ENCODE measurements at regions not wholly inside any gene's neighbourhood (a gene's known extent, or its start where the extent isn't known, plus 50 kb on each side); places are given as distances from the start of the nearest gene placed in this dataset.

DNA sequence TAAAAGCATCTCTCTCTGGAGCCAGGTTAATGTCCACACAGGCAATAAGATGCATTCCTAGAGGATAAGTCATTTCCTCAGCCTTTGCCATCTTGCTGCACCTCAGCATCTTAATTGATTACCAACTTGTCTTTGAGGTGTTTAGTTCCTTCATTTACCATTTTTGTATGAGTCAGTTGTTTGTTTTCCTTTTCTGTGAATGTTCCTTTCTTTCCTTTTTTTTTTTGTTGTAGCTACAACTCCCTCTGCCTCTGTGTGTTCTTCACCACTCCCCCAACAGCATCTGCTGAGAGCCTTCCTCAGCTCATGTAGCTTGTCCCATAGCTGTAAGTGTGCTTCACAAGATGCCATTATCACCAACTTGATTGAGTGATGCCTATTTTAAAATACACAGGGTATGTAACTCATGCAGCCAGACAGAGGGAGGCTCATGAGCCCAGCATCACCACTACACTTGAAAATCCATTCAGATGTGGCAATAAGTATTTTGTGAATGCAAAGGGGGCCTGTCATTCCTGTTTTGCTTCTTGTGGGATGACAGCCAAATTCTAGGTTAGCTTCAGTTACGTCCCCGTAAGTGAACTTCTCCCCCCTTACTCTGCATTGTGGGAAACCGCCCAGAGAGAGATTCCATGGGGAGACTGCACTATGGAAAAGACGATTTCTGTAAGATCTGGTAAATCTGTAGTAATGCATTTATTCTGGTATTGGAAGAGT lies 315.9 kb upstream of the ZEB2 start:
- DNase-seq (ENCODE audit: low spot score) = no peak

DNA sequence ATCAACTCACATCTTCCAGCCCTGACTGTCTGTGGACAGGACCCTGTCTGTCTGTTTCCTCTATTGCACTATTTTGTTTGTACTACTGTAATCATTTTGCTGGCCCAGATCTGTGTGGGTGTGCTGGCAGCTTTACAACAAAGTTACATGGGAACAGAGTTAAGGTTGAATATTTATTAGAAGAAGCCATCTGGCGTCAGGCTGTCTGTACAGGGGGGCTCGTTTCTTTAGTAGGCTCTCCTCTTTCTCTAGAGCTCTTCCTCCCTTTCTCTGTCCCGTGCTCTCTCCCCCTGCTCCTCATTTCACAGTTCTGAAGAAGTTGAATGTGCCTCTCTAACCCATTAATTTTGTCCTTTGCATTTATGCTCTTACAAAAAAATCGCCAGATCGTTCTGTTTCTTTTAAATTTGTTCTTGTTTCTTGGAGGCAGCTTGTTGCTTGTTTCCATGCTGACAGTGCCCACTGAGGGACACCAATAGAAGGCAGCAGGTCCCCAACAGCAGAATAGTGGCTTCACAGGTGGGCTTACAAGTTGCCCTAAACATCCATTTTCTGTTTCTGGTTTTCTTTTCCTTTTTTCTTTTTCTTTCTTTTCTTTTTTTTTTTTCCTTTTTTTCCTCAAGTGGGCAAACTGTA lies 315.2 kb upstream of the ZEB2 start:
- DNase-seq (ENCODE audit: low spot score) = no peak

DNA sequence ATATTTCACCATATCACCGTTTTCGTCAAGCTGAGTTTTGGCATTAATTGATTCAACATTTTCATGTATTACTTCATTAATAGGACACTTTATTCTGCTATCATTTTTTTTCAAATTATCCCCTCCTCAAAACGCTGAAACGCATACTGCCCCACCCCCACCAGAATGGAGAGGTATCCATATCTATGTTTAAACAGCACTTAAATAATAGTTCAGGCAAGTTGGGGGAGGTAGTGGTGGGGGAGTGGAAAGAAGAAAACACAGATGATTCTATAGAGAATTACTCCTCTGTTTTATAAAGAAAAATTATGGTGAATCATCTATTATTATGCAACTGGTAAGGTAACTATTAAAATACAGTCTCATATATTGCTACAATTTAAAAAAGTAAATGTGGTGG lies 314.4 kb upstream of the ZEB2 start:
- DNase-seq (ENCODE audit: low spot score) = no peak

GRCh38 chr2:144833075-144833637 lies 313.2 kb upstream of the ZEB2 start:
- DNase-seq (ENCODE audit: low spot score) = no peak

- DNase-seq (ENCODE audit: low spot score) = no peak
These were observed 312.1 kb upstream of the ZEB2 start for GRCh38 chr2:144832048-144832447.

- no peak for DNase-seq (ENCODE audit: low spot score)
These were observed 310.6 kb upstream of the ZEB2 start for GRCh38 chr2:144830543-144830942.

GRCh38 chr2:144827404-144827803 lies 307.5 kb upstream of the ZEB2 start:
- DNase-seq (ENCODE audit: low spot score) = no peak

GRCh38 chr2:144826105-144826504 lies 306.2 kb upstream of the ZEB2 start:
- DNase-seq (ENCODE audit: low spot score) = no peak

DNA sequence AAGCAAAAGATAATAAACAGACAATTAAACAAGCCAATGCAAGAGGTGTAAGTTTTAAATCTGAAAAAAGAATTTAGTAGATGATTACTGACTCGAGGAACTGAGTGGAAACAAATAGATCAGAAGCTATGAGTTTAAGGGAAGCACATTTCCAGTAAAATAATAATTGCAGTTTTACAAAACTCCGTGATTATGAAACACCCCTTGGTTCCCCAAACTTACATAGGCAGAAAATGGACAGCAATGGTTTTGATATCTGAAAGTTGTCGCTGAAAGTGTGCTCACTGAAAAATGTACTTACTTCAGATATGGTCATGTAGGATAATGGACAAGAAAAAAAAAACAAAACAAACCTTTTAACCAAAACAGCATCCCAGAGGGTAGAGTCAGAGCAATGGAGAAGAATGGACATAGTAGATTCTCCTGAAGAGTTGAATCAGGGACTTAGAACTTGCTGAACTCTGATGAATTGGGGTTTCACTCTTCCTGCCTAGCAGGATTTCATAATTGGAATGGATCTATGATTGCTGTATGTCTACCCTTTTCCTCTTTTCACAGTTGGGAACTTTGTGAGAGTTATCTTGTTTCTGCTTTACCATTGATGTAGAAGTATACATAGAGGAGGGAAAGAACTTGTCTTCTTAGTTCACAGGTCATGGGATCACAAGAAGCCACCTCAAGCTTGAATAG lies 305.6 kb upstream of the ZEB2 start:
- DNase-seq (ENCODE audit: low spot score) = no peak

DNA sequence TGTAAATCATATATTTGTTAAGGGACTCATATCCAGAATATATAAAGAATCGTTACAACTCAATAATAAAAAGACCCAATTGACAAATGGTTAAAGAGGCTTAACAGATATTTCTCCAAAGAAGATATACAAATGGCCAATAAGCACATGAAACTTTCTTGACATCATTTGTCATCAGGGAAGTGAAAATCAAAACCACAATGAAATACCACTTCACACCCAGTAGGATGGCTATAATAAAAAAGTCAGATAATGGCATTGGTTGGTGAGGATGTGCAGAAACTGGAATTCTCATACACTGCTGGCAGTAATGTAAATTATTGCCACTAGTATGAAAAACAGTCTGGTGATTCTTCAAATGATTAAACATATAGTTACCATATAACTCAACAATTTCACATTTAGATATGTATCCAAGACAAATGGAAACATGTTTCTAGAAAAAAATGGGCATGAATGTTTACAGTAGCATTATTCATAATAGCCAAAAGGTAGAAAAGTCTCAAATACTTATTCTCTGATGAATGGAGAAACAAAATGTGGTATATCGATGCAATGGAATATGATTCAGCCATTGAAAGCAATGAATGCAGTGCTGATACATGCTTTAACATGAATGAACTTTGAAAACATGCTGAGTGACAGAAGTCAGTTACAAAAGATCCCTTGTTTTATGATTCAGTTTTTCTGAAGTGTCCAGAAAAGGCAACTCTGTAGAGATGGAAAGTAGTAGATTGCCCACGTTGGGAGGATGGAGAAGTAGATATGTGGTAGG lies 304.6 kb upstream of the ZEB2 start:
- no peak for DNase-seq (ENCODE audit: low spot score)

DNA sequence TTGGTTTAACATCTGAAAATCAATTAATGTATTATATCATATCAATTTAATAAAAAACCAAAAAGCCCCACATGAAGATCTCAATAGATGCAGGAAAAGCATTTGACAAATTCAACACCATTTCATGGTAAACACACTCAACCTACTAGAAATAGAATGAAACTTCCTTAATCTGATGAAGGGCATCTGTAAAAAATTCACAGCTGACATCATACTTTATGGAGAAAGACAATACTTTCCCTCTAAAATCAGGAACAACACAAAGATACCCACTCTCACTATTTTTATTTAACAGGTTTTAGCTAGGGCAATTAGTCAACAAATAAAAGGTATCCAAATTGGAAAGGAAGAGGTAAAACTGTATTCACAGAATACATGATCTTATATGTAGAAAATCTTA lies 303.0 kb upstream of the ZEB2 start:
- DNase-seq (ENCODE audit: low spot score) = no peak

GRCh38 chr2:144812288-144812687 lies 292.4 kb upstream of the ZEB2 start:
- no peak for DNase-seq (ENCODE audit: low spot score)

- DNase-seq (ENCODE audit: low spot score) = no peak
These were observed 281.8 kb upstream of the ZEB2 start for GRCh38 chr2:144801766-144802165.

GRCh38 chr2:144801325-144801724 lies 281.4 kb upstream of the ZEB2 start:
- no peak for DNase-seq (ENCODE audit: low spot score)

- DNase-seq (ENCODE audit: low spot score) = no peak
These were observed 279.1 kb upstream of the ZEB2 start for GRCh38 chr2:144798989-144799388.

DNA sequence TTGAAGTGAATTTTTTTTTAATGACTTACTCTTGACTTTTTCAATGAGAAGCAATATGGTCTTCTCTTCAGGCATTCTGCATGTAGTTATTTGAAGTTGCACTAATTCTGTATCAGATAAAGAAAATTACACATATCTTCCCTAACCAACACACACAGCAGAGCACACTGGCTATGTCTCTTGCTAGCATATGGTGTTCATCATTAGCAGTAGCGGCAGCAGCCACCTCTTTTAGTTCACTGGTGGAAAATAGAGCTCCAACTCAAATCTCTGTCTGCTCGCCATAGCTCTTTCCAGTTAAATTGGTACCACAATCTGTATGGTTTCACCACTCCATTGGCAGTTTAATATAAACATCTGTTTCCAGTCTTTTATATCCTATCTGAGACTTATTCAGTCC lies 278.1 kb upstream of the ZEB2 start:
- DNase-seq (ENCODE audit: low spot score) = no peak

DNA sequence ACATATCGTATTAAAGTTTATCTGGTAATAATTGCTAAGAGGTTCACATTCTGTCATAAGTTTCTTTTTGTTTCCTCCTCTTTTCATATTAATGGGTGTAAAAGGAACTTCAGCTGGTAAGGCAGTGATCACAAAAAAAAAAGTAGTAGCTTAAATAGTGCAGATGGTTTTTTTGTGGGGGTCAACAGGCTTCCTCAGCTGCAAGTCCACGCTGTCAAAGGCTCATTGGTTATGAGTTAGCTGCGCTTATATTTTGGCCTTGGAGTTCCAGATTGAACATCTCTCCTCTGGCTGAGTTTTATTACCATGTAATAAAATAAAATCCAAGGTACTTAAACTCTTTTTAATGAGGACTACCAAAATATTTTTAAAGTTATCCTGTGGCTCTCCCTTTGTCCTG lies 277.0 kb upstream of the ZEB2 start:
- no peak for DNase-seq (ENCODE audit: low spot score)

- no peak for DNase-seq (ENCODE audit: low spot score)
These were observed 276.2 kb upstream of the ZEB2 start for GRCh38 chr2:144796164-144796563.

GRCh38 chr2:144785253-144785652 lies 265.3 kb upstream of the ZEB2 start:
- DNase-seq (ENCODE audit: low spot score) = no peak

GRCh38 chr2:144780983-144781382 lies 261.1 kb upstream of the ZEB2 start:
- no peak for DNase-seq (ENCODE audit: low spot score)

GRCh38 chr2:144776766-144777165 lies 256.8 kb upstream of the ZEB2 start:
- no peak for DNase-seq (ENCODE audit: low spot score)

- no peak for DNase-seq (ENCODE audit: low spot score)
These were observed 254.9 kb upstream of the ZEB2 start for GRCh38 chr2:144774809-144775208.

All from mesenteric fat pad (tissue), 1 donor.